ACHN (cell line): ENCODE measurements at regions not wholly inside any gene's neighbourhood (a gene's known extent, or its start where the extent isn't known, plus 50 kb on each side); places are given as distances from the start of the nearest gene placed in this dataset.

Source experiments
- DNase-seq: peaks from one replicate; pipeline ENCODE4 v3.0.0-alpha.2; 2015
- in situ Hi-C: cut with HindIII; loops from 2 replicates; pipeline ENCODE4 v1.10.0; 2017; ENCODE audit warnings: low sequenced_read_pairs, low pct_ligation_motif_present, low pct_unique_long_range_greater_than_20kb

GRCh38 chr4:122555216-122555615 lies 65.7 kb downstream of the IL21 start:
- DNase-seq = no peak
- in situ Hi-C loops = no loop called here

- in situ Hi-C loops = no loop called here
- DNase-seq = no peak
These were observed 67.4 kb downstream of the IL21 start for GRCh38 chr4:122553432-122553831.

DNA sequence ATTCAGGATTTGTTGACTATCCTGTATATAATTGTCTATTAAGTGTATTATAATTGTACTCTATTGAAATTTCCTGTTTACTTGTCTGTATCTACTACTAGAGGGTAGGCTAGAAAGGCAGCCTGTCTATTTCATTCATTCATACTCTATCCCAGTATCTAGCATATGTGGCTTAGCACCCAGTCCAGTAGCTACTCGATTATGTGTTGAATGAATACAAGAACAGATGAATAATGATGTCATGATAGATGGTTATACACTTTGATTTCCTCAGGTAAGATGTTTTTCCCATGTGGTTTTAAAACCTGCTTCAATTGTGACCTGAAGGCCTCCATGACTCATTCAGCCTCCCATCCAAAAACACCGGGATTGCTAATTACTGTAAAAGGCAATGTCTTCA lies 68.0 kb downstream of the IL21 start:
- in situ Hi-C loops = no loop called here
- DNase-seq = no peak

GRCh38 chr4:122548886-122549630 lies 71.8 kb downstream of the IL21 start:
- DNase-seq = no peak
- in situ Hi-C loops = no loop called here

GRCh38 chr4:122548452-122548851 lies 72.4 kb downstream of the IL21 start:
- DNase-seq = no peak
- in situ Hi-C loops = no loop called here

DNA sequence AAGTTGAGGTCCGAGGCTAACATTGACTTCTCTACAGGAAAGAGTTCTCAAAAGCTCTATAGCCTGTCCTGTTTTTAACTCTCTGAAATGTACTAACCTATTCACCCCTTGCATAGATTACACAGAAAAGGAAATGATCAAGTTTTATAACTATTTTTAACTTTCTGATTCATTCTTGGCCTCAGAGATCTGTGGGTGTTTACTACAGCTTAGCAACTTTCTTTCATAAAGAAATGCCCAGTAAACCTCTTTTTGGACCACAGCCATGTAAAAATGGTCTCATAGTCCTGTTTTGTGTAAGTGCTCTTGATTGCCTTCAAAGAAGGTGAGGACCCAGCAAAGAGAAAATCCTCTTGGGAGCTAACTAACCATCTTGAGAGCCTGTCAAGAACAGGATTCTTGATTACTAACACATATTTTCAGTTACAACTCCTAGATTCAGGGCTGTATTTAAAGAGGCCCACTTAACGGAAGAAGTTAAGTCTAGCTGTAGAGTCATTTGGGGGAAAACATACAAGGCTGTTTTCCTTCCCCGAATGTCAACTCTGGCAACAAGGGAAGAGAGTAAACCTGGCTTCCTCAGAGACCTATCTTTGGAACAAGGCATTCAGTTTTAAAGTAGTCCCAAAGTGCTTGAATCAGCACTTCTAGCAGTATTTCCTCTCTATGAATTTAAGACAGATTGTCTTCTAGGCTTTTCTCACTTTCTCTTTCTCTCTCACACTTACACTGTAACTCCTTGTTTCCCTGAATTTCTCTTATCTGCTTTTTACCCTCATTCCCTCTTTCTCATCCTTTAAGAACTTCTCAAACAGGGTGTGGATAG lies 78.2 kb downstream of the IL21 start:
- DNase-seq = no peak

DNA sequence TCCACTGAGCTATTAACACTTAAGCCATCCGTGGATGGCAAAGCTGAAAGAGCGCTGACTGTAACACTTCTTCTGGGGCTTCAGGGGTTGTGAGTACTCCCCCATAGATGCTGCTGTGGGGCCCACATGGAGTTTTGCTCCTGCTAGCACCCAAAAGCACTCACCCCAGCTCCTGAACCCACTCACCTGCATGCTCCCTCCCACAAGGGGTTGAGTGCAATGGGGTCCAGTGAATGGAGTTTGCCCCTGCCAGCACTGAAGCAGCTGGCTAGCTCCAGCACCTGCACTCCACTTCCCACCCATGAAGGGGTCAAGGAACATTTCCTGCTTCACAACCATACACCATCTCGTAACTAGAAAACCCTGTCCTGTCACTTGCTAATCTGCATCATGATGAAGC lies 78.9 kb downstream of the IL21 start:
- in situ Hi-C loops = no loop called here
- no peak for DNase-seq

More for the DNA sequence above, 78.2 kb downstream of the IL21 start:
- in situ Hi-C loops = no loop called here

- in situ Hi-C loops = no loop called here
- DNase-seq = no peak
These were observed 80.0 kb downstream of the IL21 start for GRCh38 chr4:122540838-122541237.

GRCh38 chr4:122539861-122540465 lies 80.9 kb downstream of the IL21 start:
- in situ Hi-C loops = no loop called here
- DNase-seq = peak; percentile 8

DNA sequence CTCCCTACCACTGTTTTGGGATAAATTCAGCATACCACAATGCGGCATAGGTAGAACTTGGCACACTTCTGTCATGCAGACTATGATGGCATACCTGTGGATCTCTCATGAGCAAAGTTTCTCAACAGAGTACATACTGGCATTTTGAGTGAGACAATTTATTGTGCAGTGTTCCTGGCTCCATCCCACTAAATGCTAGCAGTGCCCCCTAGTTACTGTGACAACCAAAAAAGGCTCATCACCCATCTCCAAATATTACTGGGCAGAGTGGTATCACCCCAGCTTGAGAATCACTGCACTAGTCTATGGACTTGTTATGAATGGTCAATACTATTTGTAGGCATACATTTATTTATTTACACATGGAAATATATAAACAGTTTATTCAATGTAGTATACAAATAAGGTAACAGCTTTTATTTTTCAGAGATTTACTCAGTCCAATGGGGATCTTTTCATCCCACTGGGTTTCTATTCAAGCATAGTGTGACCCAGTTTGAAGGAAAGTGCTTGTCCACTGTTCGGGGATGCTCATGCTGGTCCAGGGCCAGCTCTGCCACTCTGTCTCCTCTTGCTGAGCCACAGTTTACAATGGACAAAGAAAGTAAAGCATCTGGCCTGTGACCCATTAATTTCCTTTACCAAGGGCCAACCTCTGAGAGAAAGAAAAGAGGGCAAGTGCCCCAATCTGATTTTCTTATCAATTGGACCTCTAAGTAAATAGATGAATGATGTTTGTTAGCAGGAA lies 81.0 kb upstream of the IL2 start:
- in situ Hi-C loops = no loop called here

GRCh38 chr4:122536001-122536400 lies 79.5 kb upstream of the IL2 start:
- in situ Hi-C loops = no loop called here
- DNase-seq = no peak

More for the DNA sequence above, 81.0 kb upstream of the IL2 start:
- no peak for DNase-seq

DNA sequence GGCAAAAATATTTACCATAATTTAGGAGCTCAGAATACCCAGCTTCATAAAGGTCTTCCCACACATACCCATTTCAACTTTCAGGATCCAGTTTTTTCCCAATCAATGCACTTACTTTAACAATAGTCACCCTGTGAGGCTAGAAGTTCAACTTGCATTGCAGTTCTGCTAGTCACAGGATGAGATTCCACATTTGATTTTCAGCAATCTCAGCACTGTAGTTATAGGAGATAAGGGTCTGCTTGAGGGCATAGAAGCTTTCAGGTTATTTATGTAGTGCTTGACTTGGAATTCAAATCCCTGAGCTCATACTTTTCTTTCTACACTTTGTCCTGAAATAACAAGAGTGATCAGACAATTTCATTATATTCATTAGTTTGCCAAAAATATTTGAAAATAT lies 78.3 kb upstream of the IL2 start:
- in situ Hi-C loops = no loop called here
- no peak for DNase-seq

DNA sequence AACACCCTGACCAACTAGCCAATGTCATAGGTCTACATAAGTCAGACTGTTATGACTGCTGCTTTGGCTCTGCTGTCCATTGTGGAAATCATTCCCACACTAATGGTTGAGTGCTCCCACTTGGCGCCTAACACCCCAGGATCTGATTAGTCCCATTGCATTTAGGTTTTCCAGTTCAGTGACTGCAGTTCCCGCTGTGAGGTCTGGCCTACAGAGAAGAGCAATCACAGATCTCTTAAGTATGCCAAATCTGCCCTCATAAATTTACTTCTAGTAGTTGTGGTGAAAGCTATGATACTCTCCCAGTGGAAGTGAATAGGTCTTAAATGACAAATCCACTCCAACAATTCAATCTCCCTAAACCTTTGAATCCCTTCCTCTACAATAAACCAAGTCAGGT lies 77.3 kb upstream of the IL2 start:
- in situ Hi-C loops = no loop called here
- no peak for DNase-seq

DNA sequence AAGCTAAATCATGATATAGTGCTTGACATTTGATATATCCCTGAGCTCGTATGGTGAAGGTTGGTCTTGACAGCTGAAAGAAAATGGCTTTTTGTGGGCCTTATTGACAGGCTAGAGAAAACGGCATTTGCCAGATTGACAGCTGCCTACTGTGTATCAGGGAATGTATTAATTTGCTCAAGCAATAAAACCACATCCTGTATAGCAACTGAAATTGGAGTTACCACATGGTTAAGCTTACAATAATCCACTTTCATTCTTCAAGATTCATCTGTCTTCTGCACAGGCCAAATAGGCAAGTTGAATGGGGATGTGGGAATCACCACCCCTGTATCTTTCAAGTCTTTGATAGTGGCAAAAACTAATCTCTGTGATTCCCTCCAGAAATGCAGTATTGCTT lies 76.2 kb upstream of the IL2 start:
- in situ Hi-C loops = no loop called here
- no peak for DNase-seq

DNA sequence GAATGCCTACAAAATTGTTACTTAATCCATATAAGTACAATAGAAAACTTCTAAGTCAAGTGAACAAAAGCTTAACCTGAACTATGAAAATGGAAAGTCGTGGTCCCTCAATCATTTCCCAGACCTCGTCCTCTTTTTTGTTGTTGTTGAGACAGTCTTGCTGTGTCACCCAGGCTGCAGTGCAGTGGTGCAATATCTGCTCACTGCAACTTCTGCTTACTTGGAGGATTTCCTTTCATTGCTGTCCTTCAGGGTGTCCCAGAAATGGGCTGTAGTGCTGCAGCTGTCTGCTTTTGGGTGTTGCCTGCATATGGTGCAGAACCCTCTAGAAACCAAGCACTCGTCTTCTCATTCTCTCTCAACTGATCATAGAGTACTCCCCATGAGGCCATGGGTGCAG lies 75.0 kb upstream of the IL2 start:
- DNase-seq = no peak
- in situ Hi-C loops = no loop called here

- no peak for DNase-seq
- in situ Hi-C loops = no loop called here
These were observed 74.5 kb upstream of the IL2 start for GRCh38 chr4:122531038-122531437.

GRCh38 chr4:122528879-122529278 lies 72.4 kb upstream of the IL2 start:
- in situ Hi-C loops = no loop called here
- DNase-seq = no peak

DNA sequence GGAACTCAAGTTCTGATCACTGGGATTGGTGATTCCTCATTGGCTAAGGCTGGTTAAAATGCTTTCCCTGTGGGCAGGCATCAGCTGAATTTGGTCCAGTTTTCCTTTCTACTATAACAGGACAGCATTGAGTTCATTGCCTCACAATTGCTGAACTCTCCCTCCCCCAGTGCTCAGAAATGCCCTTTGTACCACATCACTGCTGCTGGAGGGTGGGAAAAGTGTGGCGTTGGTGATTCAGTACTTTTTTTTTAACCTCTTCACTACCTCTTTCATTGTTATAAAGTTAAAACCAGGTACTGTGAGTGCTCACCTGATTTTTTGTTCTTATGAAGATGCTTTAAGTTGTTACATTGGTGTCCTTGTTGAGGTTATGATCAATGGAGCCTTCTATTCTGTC lies 69.3 kb upstream of the IL2 start:
- DNase-seq = no peak
- in situ Hi-C loops = no loop called here

GRCh38 chr4:122524176-122524575 lies 67.7 kb upstream of the IL2 start:
- in situ Hi-C loops = no loop called here
- DNase-seq = no peak
